ENCODE measurements at regions not wholly inside any gene's neighbourhood (a gene's known extent, or its start where the extent isn't known, plus 50 kb on each side); places are given as distances from the start of the nearest gene placed in this dataset.

GRCh38 chr9:84206801-84207370 is 133.7 kb downstream of the SLC28A3 start:
- no peak overlapping the region for H3K27ac ChIP-seq (ENCODE audit: low read length)
- H2AFZ ChIP-seq (ENCODE audit: low read length), result no peak overlapping the region
- no peaks in the 10 kb centered on the region for H3K9me2 ChIP-seq (replicated peaks; ENCODE audit: low read length)
- no peak for ATAC-seq
- no TSS peak for BruUV-seq (replicated peaks)
- ChIA-PET POLR2A (ENCODE audit: unreplicated experiment) (no interaction called here), CTCF (no interaction called here)
- H3K4me2 ChIP-seq (ENCODE audit: low read length), result no peak overlapping the region
- H3K36me3 ChIP-seq (ENCODE audit: low read depth, low read length), result no peaks in the 10 kb centered on the region
- no peak for TF ChIP-seq EZH2 (IDR thresholded peaks at IDR 0.05; ENCODE audit: low read length, unreplicated experiment)
- TF ChIP-seq EZH2phosphoT487 (IDR thresholded peaks at IDR 0.05; ENCODE audit: borderline replicate concordance, low read length), result no peak
- TF ChIP-seq CTCF (conservative IDR thresholded peaks at IDR 0.05; ENCODE audit: low read depth, low read length), result no peak
- no peak overlapping the region for H3K4me3 ChIP-seq (ENCODE audit: low read length)
- H3F3A ChIP-seq (ENCODE audit: low read length, unreplicated experiment), result no peaks in the 10 kb centered on the region
- no peak overlapping the region for H3K9ac ChIP-seq (ENCODE audit: low read length)
- H4K20me1 ChIP-seq (ENCODE audit: low read length), result no peaks in the 10 kb centered on the region
- no peaks in the 10 kb centered on the region for H3K79me2 ChIP-seq (ENCODE audit: low read length)
- H3K27me3 ChIP-seq (ENCODE audit: low read length), result 0 out of 2 replicates have a peak, but pooled peaks cover 12% of the 10 kb centered on the region
- no peaks in the 10 kb centered on the region for H3K4me1 ChIP-seq (ENCODE audit: insufficient read depth, low read length)
- H3K9me3 ChIP-seq (ENCODE audit: low read length), result no peaks in the 10 kb centered on the region
- intact Hi-C loops (cut with micrococcal nuclease), result no loop called here
- DNase-seq, result no peak

GRCh38 chr9:84207491-84207951 is 133.0 kb downstream of the SLC28A3 start:
- Histone ChIP-seq H2AFZ (ENCODE audit: low read length) (no peak overlapping the region), H3K27ac (ENCODE audit: low read length) (no peak overlapping the region), H3K9me3 (ENCODE audit: low read length) (no peaks in the 10 kb centered on the region), H4K20me1 (ENCODE audit: low read length) (no peaks in the 10 kb centered on the region), H3K4me2 (ENCODE audit: low read length) (no peak overlapping the region), H3K9ac (ENCODE audit: low read length) (no peak overlapping the region), H3F3A (ENCODE audit: low read length, unreplicated experiment) (no peaks in the 10 kb centered on the region), H3K27me3 (ENCODE audit: low read length) (0 out of 2 replicates have a peak, but pooled peaks cover 12% of the 10 kb centered on the region), H3K79me2 (ENCODE audit: low read length) (no peaks in the 10 kb centered on the region), H3K4me3 (ENCODE audit: low read length) (no peak overlapping the region), H3K4me1 (ENCODE audit: insufficient read depth, low read length) (no peaks in the 10 kb centered on the region), H3K36me3 (ENCODE audit: low read depth, low read length) (no peaks in the 10 kb centered on the region), H3K9me2 (replicated peaks; ENCODE audit: low read length) (no peaks in the 10 kb centered on the region)
- POLR2A ChIA-PET (ENCODE audit: unreplicated experiment), result no interaction called here
- CTCF ChIA-PET, result no interaction called here
- ATAC-seq (no peak), DNase-seq (no peak)
- no TSS peak for BruUV-seq (replicated peaks)
- intact Hi-C loops (cut with micrococcal nuclease), result no loop called here
- no peak for TF ChIP-seq EZH2phosphoT487 (IDR thresholded peaks at IDR 0.05; ENCODE audit: borderline replicate concordance, low read length)
- no peak for TF ChIP-seq CTCF (conservative IDR thresholded peaks at IDR 0.05; ENCODE audit: low read depth, low read length)
- no peak for TF ChIP-seq EZH2 (IDR thresholded peaks at IDR 0.05; ENCODE audit: low read length, unreplicated experiment)

- DNase-seq (no peak), ATAC-seq (no peak)
- Histone ChIP-seq H3K4me3 (ENCODE audit: low read length) (no peak overlapping the region), H3F3A (ENCODE audit: low read length, unreplicated experiment) (no peaks in the 10 kb centered on the region), H2AFZ (ENCODE audit: low read length) (no peak overlapping the region), H3K36me3 (ENCODE audit: low read depth, low read length) (no peaks in the 10 kb centered on the region), H3K27ac (ENCODE audit: low read length) (no peak overlapping the region), H3K9me3 (ENCODE audit: low read length) (no peaks in the 10 kb centered on the region), H4K20me1 (ENCODE audit: low read length) (no peaks in the 10 kb centered on the region), H3K4me2 (ENCODE audit: low read length) (no peak overlapping the region), H3K4me1 (ENCODE audit: insufficient read depth, low read length) (no peaks in the 10 kb centered on the region), H3K9ac (ENCODE audit: low read length) (no peak overlapping the region), H3K79me2 (ENCODE audit: low read length) (no peaks in the 10 kb centered on the region), H3K9me2 (replicated peaks; ENCODE audit: low read length) (no peaks in the 10 kb centered on the region), H3K27me3 (ENCODE audit: low read length) (no peaks in the 10 kb centered on the region)
- CTCF ChIA-PET, result no interaction called here
- intact Hi-C loops (cut with micrococcal nuclease), result no loop called here
- no peak for TF ChIP-seq CTCF (conservative IDR thresholded peaks at IDR 0.05; ENCODE audit: low read depth, low read length)
- no peak for TF ChIP-seq EZH2 (IDR thresholded peaks at IDR 0.05; ENCODE audit: low read length, unreplicated experiment)
- TF ChIP-seq EZH2phosphoT487 (IDR thresholded peaks at IDR 0.05; ENCODE audit: borderline replicate concordance, low read length), result no peak
- no TSS peak for BruUV-seq (replicated peaks)
- POLR2A ChIA-PET (ENCODE audit: unreplicated experiment), result no interaction called here
Observed at GRCh38 chr9:84212246-84212645, 128.3 kb downstream of the SLC28A3 start.
